Spleen (tissue), 7 donors: ENCODE measurements at regions not wholly inside any gene's neighbourhood (a gene's known extent, or its start where the extent isn't known, plus 50 kb on each side); places are given as distances from the start of the nearest gene placed in this dataset.

ENCODE experiments used
- POLR2A ChIP-seq, 3 donors: fragments of 450-650 bp; IDR thresholded peaks; one replicate each; pipeline ENCODE4 v1.5.1; 2017; ENCODE audit warnings: antibody characterized with exemption in 3 of 3, mild to moderate bottlenecking in 1 of 3
- POLR2AphosphoS5 ChIP-seq, 3 donors: sonication (generic); formaldehyde crosslinking; IDR thresholded peaks; one replicate each; pipeline ENCODE4 v1.5.1; 2017; ENCODE audit warnings: antibody characterized with exemption in 3 of 3
- TF ChIP-seq, protein P1 (sequence below), 11 experiments: fragments of 200-600 bp in 7 of 11; fragments of 450-650 bp in 4 of 11; sonication (generic) in 4 of 11; IDR thresholded peaks in 8 of 11; conservative IDR thresholded peaks in 3 of 11; 1 replicate in 7 of 11; 2 replicates in 4 of 11; pipeline versions ENCODE4 v1.4.0 to v1.8.0; 2016 to 2021; ENCODE audit warnings: antibody characterized with exemption in 11 of 11, inconsistent platforms in 4 of 11, mild to moderate bottlenecking in 1 of 11
- donor health status: DM: no; HTN: no; CAD: no; lungs with moderate emphysema.
- donor health status: DM: no; HTN: no; CAD: no.
- donor health status: DM: no; HTN: no; CAD: no.

- TF ChIP-seq, protein P1, sequence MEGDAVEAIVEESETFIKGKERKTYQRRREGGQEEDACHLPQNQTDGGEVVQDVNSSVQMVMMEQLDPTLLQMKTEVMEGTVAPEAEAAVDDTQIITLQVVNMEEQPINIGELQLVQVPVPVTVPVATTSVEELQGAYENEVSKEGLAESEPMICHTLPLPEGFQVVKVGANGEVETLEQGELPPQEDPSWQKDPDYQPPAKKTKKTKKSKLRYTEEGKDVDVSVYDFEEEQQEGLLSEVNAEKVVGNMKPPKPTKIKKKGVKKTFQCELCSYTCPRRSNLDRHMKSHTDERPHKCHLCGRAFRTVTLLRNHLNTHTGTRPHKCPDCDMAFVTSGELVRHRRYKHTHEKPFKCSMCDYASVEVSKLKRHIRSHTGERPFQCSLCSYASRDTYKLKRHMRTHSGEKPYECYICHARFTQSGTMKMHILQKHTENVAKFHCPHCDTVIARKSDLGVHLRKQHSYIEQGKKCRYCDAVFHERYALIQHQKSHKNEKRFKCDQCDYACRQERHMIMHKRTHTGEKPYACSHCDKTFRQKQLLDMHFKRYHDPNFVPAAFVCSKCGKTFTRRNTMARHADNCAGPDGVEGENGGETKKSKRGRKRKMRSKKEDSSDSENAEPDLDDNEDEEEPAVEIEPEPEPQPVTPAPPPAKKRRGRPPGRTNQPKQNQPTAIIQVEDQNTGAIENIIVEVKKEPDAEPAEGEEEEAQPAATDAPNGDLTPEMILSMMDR (IDR thresholded peaks at IDR 0.05 in 8 of 11, conservative IDR thresholded peaks at IDR 0.05 in 3 of 11) = no peak
- TF ChIP-seq POLR2A (IDR thresholded peaks at IDR 0.05) (no peak), POLR2AphosphoS5 (IDR thresholded peaks at IDR 0.05) (no peak)
Measured at GRCh38 chr12:40474630-40475029, 217.6 kb upstream of the CNTN1 start.
